Vagina (tissue), 2 donors: ENCODE measurements at regions not wholly inside any gene's neighbourhood (a gene's known extent, or its start where the extent isn't known, plus 50 kb on each side); places are given as distances from the start of the nearest gene placed in this dataset.
A peak's percentile ranks its signal among the peaks of the same experiment; 100 is the strongest.
"Not testable (repeated sequence)": the region's sequence is repeated elsewhere in the genome, so short reads cannot be mapped to it uniquely, and the experiment has no call there.

Source experiments
- DNase-seq, 2 donors: peaks; one replicate each; pipeline ENCODE4 v3.0.0-alpha.2; 2017; ENCODE audit errors: extremely low spot score in 2 of 2
- H3K27ac ChIP-seq: fragments of 200-600 bp; sonication (generic); one replicate; pipeline ENCODE4 v1.5.1; 2019
- H3K27me3 ChIP-seq: fragments of 200-600 bp; sonication (generic); one replicate; pipeline ENCODE4 v1.5.1; 2019
- H3K36me3 ChIP-seq, 2 donors: fragments of 200-600 bp; sonication (generic); one replicate each; pipeline ENCODE4 v1.5.1; 2017 to 2019
- H3K4me1 ChIP-seq: fragments of 200-600 bp; sonication (generic); one replicate; pipeline ENCODE4 v1.5.1; 2019
- H3K4me3 ChIP-seq, 2 donors: fragments of 200-600 bp; sonication (generic); 1 replicate in 1 of 2; 2 replicates in 1 of 2; pipeline ENCODE4 v1.5.1; 2016 to 2019
- H3K9me3 ChIP-seq: fragments of 200-600 bp; sonication (generic); one replicate; pipeline ENCODE4 v1.5.1; 2019
- CTCF ChIP-seq, 3 experiments: fragments of 450-650 bp in 2 of 3; fragments of 200-600 bp in 1 of 3; sonication (generic) in 1 of 3; IDR thresholded peaks; one replicate each; pipeline ENCODE4 v1.5.1; 2017 to 2019; ENCODE audit warnings: antibody characterized with exemption in 3 of 3, mild to moderate bottlenecking in 2 of 3, moderate library complexity in 2 of 3
- POLR2A ChIP-seq, 2 donors: fragments of 450-650 bp; IDR thresholded peaks; one replicate each; pipeline ENCODE4 v1.6.1; 2017; ENCODE audit warnings: antibody characterized with exemption in 2 of 2, mild to moderate bottlenecking in 2 of 2, moderate library complexity in 2 of 2
- POLR2AphosphoS5 ChIP-seq, 2 donors: sonication (generic); formaldehyde crosslinking; IDR thresholded peaks; one replicate each; pipeline ENCODE4 v1.9.0; 2017; ENCODE audit warnings: antibody characterized with exemption in 2 of 2, mild to moderate bottlenecking in 2 of 2, low read depth in 1 of 2; ENCODE audit not compliant: insufficient read depth in 1 of 2
- intact Hi-C: fragments of 100-400 bp; cut with DNase I; formaldehyde crosslinking; loops from one replicate; pipeline ENCODE4 v1.15.1; 2023

GRCh38 chr16:14014284-14014625 lies 56.9 kb upstream of the MRTFB start:
- TF ChIP-seq POLR2AphosphoS5 (IDR thresholded peaks at IDR 0.05; ENCODE audit: insufficient read depth in 1 of 2, low read depth in 1 of 2): no peak
- TF ChIP-seq CTCF (IDR thresholded peaks at IDR 0.05): no peak
- no peak for TF ChIP-seq POLR2A (IDR thresholded peaks at IDR 0.05)
- intact Hi-C loops: loop anchor here (10.0 kb wide), 2 partner anchors 59 to 171 kb away; no protein-coding TSS in a partner anchor
- Histone ChIP-seq H3K4me1 (peaks cover 56% of the 10 kb centered on the region), H3K27ac (peak overlapping the region; percentile 54), H3K9me3 (no peaks in the 10 kb centered on the region), H3K27me3 (no peaks in the 10 kb centered on the region), H3K36me3 (no peaks in the 10 kb centered on the region), H3K4me3 (no peak overlapping the region)
- DNase-seq: no peak

DNA sequence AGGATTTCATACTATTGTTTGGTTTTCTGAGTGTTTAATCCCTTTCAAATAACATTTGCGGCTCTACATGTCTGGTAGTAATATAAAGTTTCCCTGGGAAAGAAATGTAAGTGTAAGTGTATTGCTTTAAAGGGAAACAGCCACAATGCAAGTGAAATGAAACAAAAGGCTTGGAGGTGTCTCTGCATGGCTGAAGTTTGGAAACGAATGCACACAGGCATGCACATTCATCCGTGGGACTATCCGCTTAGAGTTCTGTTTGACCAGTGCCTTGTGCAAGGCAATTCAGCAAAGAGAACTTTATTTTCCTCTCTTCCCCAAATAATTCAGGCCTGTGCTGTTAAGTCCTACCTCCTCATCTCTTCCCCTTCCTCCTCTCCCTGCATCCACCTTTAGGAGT lies 56.1 kb upstream of the MRTFB start:
- intact Hi-C loops: loop anchor here (10.0 kb wide), 2 partner anchors 60 to 170 kb away; no protein-coding TSS in a partner anchor
- H3K4me1 ChIP-seq: peaks cover 56% of the 10 kb centered on the region
- no peaks in the 10 kb centered on the region for H3K36me3 ChIP-seq
- H3K27me3 ChIP-seq: no peaks in the 10 kb centered on the region
- peak overlapping the region; percentile 1 to 4 for H3K4me3 ChIP-seq
- peak overlapping the region; percentile 54 for H3K27ac ChIP-seq
- DNase-seq: no peak
- no peaks in the 10 kb centered on the region for H3K9me3 ChIP-seq
- TF ChIP-seq POLR2AphosphoS5 (IDR thresholded peaks at IDR 0.05; ENCODE audit: insufficient read depth in 1 of 2, low read depth in 1 of 2) (no peak), POLR2A (IDR thresholded peaks at IDR 0.05) (no peak)

GRCh38 chr16:14015461-14015860 lies 55.7 kb upstream of the MRTFB start:
- Histone ChIP-seq H3K4me1 (peaks cover 56% of the 10 kb centered on the region), H3K4me3 (peak overlapping the region; percentile 1 to 4), H3K27ac (peak overlapping the region; percentile 54), H3K36me3 (no peaks in the 10 kb centered on the region), H3K9me3 (no peaks in the 10 kb centered on the region), H3K27me3 (no peaks in the 10 kb centered on the region)
- intact Hi-C loops: loop anchor here (10.0 kb wide), 2 partner anchors 61 to 169 kb away; no protein-coding TSS in a partner anchor
- no peak for DNase-seq
- TF ChIP-seq POLR2AphosphoS5 (IDR thresholded peaks at IDR 0.05; ENCODE audit: insufficient read depth in 1 of 2, low read depth in 1 of 2) (no peak), POLR2A (IDR thresholded peaks at IDR 0.05) (no peak), CTCF (IDR thresholded peaks at IDR 0.05) (no peak)

- Histone ChIP-seq H3K4me1 (peaks cover 56% of the 10 kb centered on the region), H3K9me3 (no peaks in the 10 kb centered on the region), H3K36me3 (no peaks in the 10 kb centered on the region), H3K4me3 (peak overlapping the region in 1 of 2 donors; percentile 1), H3K27me3 (no peaks in the 10 kb centered on the region), H3K27ac (peak overlapping the region; percentile 55)
- no peak for DNase-seq
- TF ChIP-seq POLR2A (IDR thresholded peaks at IDR 0.05) (no peak), CTCF (IDR thresholded peaks at IDR 0.05) (no peak)
- intact Hi-C loops: loop anchor here (10.0 kb wide), 2 partner anchors 61 to 169 kb away; no protein-coding TSS in a partner anchor
Measured at GRCh38 chr16:14015948-14016347, 55.2 kb upstream of the MRTFB start.

GRCh38 chr16:14016362-14016761 lies 54.8 kb upstream of the MRTFB start:
- not testable (repeated sequence) for DNase-seq, H3K4me3 ChIP-seq, H3K9me3 ChIP-seq, H3K36me3 ChIP-seq, H3K27me3 ChIP-seq
- intact Hi-C loops: loop anchor here (10.0 kb wide), 2 partner anchors 62 to 168 kb away; no protein-coding TSS in a partner anchor
- Histone ChIP-seq H3K4me1 (peaks cover 56% of the 10 kb centered on the region), H3K27ac (peak overlapping the region; percentile 55)

- Histone ChIP-seq H3K4me1 (peaks cover 49% of the 10 kb centered on the region), H3K27ac (no peak overlapping the region), H3K27me3 (no peaks in the 10 kb centered on the region), H3K4me3 (no peak overlapping the region), H3K36me3 (no peaks in the 10 kb centered on the region), H3K9me3 (no peaks in the 10 kb centered on the region)
- TF ChIP-seq POLR2AphosphoS5 (IDR thresholded peaks at IDR 0.05; ENCODE audit: insufficient read depth in 1 of 2, low read depth in 1 of 2) (no peak), POLR2A (IDR thresholded peaks at IDR 0.05) (no peak), CTCF (IDR thresholded peaks at IDR 0.05) (no peak)
- intact Hi-C loops: loop anchor here (10.0 kb wide), 2 partner anchors 63 to 167 kb away; no protein-coding TSS in a partner anchor
- DNase-seq: no peak
Measured at GRCh38 chr16:14017886-14018285, 53.2 kb upstream of the MRTFB start.
